Right cardiac atrium (tissue), 5 donors: ENCODE measurements at regions not wholly inside any gene's neighbourhood (a gene's known extent, or its start where the extent isn't known, plus 50 kb on each side); places are given as distances from the start of the nearest gene placed in this dataset.

Source experiments
- ATAC-seq, 2 donors: fragments of 200-7000 bp; cut with Tn5 transposase; one replicate each; pipeline versions ENCODE4 v1.8.0 to v1.9.1; 2020; ENCODE audit warnings: moderate library complexity in 2 of 2, mild to moderate bottlenecking in 1 of 2
- DNase-seq, 3 donors: peaks; one replicate each; pipeline ENCODE4 v3.0.0-alpha.2; 2020
- H3K27ac ChIP-seq: one replicate; pipeline ENCODE4 v1.5.1; 2013; ENCODE audit warnings: mild to moderate bottlenecking, low read length, control low read depth, moderate library complexity
- H3K27me3 ChIP-seq: one replicate; pipeline ENCODE4 v1.6.1; 2013; ENCODE audit not compliant: control insufficient read depth, insufficient read depth
- H3K4me1 ChIP-seq: one replicate; pipeline ENCODE4 v1.6.1; 2013; ENCODE audit warnings: low read length; ENCODE audit not compliant: control insufficient read depth, insufficient read depth
- H3K4me3 ChIP-seq: one replicate; pipeline ENCODE4 v1.5.1; 2013; ENCODE audit warnings: low read length, control low read depth
- H3K9me3 ChIP-seq: one replicate; pipeline ENCODE4 v1.6.1; 2013; ENCODE audit warnings: low read length; ENCODE audit not compliant: control insufficient read depth
- WGBS: extraction: QIAGEN DNeasy Blood & Tissue Kit; methylation state at CpG from one replicate; pipeline ENCODE4 v1.1.7; 2013; 5-methylcytosine and 5-hydroxymethylcytosine counted together
- intact Hi-C, 4 donors: fragments of 100-400 bp; cut with DNase I; formaldehyde crosslinking; loops; one replicate each; pipeline versions ENCODE4 v1.11.0 to v1.14.0; 2022 to 2023
- donor health status: healthy with polysubstance abuse.
- donor health status: DM: no; HTN: yes; CAD: no.
- donor health status: DM: no; HTN: no; CAD: no.
- donor health status: DM: no; HTN: yes; CAD: no; lungs with severe emphysema.
- donor health status: DM: yes; HTN: yes; CAD: no.

DNA sequence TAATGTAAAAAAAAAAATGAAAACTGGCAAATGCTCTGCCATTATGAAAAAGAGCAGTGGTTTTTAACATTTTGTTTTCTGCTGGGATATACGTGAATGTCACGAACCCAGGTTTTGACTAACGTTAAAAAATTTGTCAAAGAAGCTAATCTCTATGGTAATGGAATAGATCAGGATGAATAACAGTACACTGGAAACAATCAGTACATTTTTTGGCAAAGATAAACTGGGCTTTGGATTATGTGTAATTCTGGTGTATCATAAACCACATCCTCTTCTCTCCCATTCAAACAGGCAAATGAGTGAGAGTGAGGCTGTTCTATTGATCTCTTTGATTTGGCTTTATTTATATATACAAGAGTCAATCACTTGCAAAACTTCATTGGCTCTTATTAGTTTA is 207.0 kb upstream of the IRX3 start:
- Histone ChIP-seq H3K27me3 (no peaks in the 10 kb centered on the region), H3K4me1 (peaks cover 2% of the 10 kb centered on the region), H3K9me3 (no peaks in the 10 kb centered on the region), H3K27ac (no peak overlapping the region), H3K4me3 (no peak overlapping the region)
- no peak for ATAC-seq
- no peak for DNase-seq
- WGBS: 88% methylated on average over 3 of the region's 3 CpGs
- intact Hi-C loops: loop anchor here in 1 of 4 donors (10.0 kb wide), 1 partner anchor 79 kb away; no protein-coding TSS in a partner anchor

GRCh38 chr16:54493061-54493460 is 206.5 kb upstream of the IRX3 start:
- intact Hi-C loops: loop anchor here in 1 of 4 donors (10.0 kb wide), 1 partner anchor 78 kb away; no protein-coding TSS in a partner anchor
- no peak for DNase-seq
- no peak overlapping the region for H3K27ac ChIP-seq
- H3K9me3 ChIP-seq: no peaks in the 10 kb centered on the region
- no peak overlapping the region for H3K4me3 ChIP-seq
- no peaks in the 10 kb centered on the region for H3K27me3 ChIP-seq
- 81% methylated on average over 2 of the region's 2 CpGs for WGBS
- ATAC-seq: no peak
- peaks cover 2% of the 10 kb centered on the region for H3K4me1 ChIP-seq

- Histone ChIP-seq H3K4me1 (peaks cover 2% of the 10 kb centered on the region), H3K9me3 (no peaks in the 10 kb centered on the region), H3K27ac (no peak overlapping the region), H3K4me3 (no peak overlapping the region), H3K27me3 (no peaks in the 10 kb centered on the region)
- DNase-seq: no peak
- no peak for ATAC-seq
- intact Hi-C loops: loop anchor here in 1 of 4 donors (10.0 kb wide), 1 partner anchor 75 kb away; no protein-coding TSS in a partner anchor
- 81% methylated on average over 2 of the region's 2 CpGs for WGBS
These were observed 203.5 kb upstream of the IRX3 start for GRCh38 chr16:54490112-54490488.

GRCh38 chr16:54489225-54490111 is 202.9 kb upstream of the IRX3 start:
- Histone ChIP-seq H3K9me3 (no peaks in the 10 kb centered on the region), H3K4me3 (no peak overlapping the region), H3K27me3 (no peaks in the 10 kb centered on the region), H3K27ac (peak overlapping the region; percentile 38), H3K4me1 (peaks cover 2% of the 10 kb centered on the region)
- WGBS: 52% methylated on average over 11 of the region's 11 CpGs
- ATAC-seq (peak in 1 of 2 donors; percentile 25), DNase-seq (peak in 1 of 3 donors; percentile 64)
- intact Hi-C loops: loop anchor here in 1 of 4 donors (10.0 kb wide), 1 partner anchor 75 kb away; no protein-coding TSS in a partner anchor

DNA sequence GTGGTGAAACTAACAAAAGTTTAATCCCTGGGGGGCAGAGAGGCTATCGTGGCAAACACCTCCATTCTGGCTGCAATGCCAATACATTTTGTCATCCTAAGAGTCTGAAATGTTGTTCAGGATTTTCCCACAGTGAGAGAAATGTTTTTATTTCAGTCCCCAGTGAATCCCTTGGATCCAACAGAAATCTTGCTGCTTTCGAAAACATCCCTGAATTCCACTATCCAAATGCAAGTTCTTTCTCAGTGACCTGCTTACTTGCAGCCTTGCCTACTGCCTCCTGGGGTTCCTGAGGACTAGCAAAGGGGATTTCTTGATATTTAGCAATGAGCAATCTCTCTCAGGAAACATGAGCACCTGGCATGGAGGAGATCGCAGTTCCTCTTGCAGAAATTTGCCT is 202.1 kb upstream of the IRX3 start:
- DNase-seq (no peak), ATAC-seq (peak; percentile 56 to 57)
- peaks cover 4% of the 10 kb centered on the region for H3K4me1 ChIP-seq
- WGBS: 53% methylated on average over 3 of the region's 3 CpGs
- H3K9me3 ChIP-seq: no peaks in the 10 kb centered on the region
- H3K4me3 ChIP-seq: no peak overlapping the region
- intact Hi-C loops: no loop called here
- H3K27ac ChIP-seq: peak overlapping the region; percentile 38
- no peaks in the 10 kb centered on the region for H3K27me3 ChIP-seq

DNA sequence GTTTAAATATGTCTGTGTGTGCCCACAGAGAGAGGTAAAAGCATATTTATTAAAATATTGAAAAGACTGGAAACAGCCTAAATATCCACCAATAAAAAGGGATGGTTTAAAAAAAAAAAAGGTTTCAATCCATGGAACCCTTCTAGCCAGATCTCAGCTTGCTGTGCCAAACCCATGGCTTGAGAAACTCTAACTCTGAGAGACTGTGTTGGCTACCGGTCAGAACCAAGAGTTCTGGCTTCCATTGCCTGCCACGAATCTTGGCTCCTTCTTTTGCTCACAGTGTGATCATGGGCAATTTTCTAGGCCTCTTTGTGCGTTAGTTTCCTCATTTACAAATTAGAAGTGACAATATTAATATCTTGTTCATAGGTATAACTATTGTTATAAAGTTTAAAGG is 201.3 kb upstream of the IRX3 start:
- intact Hi-C loops: no loop called here
- no peak overlapping the region for H3K27ac ChIP-seq
- H3K9me3 ChIP-seq: no peaks in the 10 kb centered on the region
- DNase-seq (peak; percentile 58 to 82 (median 72)), ATAC-seq (peak; percentile 63 to 78)
- H3K27me3 ChIP-seq: no peaks in the 10 kb centered on the region
- H3K4me3 ChIP-seq: no peak overlapping the region
- peaks cover 4% of the 10 kb centered on the region for H3K4me1 ChIP-seq
- 61% methylated on average over 3 of the region's 3 CpGs for WGBS

GRCh38 chr16:54484700-54485099 is 198.1 kb upstream of the IRX3 start:
- H3K4me1 ChIP-seq: peaks cover 4% of the 10 kb centered on the region
- intact Hi-C loops: no loop called here
- DNase-seq: no peak
- no peaks in the 10 kb centered on the region for H3K27me3 ChIP-seq
- H3K9me3 ChIP-seq: no peaks in the 10 kb centered on the region
- 91% methylated on average over 9 of the region's 9 CpGs for WGBS
- H3K27ac ChIP-seq: no peak overlapping the region
- no peak for ATAC-seq
- no peak overlapping the region for H3K4me3 ChIP-seq

GRCh38 chr16:54482892-54483574 is 196.4 kb upstream of the IRX3 start:
- intact Hi-C loops: no loop called here
- H3K27me3 ChIP-seq: no peaks in the 10 kb centered on the region
- peaks cover 2% of the 10 kb centered on the region for H3K4me1 ChIP-seq
- WGBS: 31% methylated on average over 12 of the region's 12 CpGs
- H3K27ac ChIP-seq: no peak overlapping the region
- peak; percentile 60 to 72 for ATAC-seq
- H3K4me3 ChIP-seq: no peak overlapping the region
- DNase-seq: no peak
- no peaks in the 10 kb centered on the region for H3K9me3 ChIP-seq

DNA sequence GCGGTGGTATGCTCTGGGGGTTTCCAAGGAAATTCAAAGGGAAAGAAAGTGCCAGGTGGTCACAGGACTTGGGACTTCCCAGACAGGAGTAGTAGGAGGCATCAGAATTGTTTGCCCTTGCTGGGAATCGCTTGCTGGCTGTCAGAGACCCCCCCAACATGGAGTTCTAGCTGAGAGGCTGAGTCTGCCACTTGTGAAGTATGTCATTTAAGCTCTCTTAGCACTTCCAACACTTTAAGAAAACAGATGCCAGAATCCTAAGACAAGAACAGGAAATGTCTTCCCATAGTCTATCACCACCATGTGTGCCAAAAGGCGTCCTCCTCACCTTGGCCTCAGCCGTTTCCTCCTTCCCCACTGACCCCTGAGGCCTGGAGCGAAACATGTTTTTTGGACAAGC is 193.8 kb upstream of the IRX3 start:
- DNase-seq (no peak), ATAC-seq (no peak)
- intact Hi-C loops: no loop called here
- no peak overlapping the region for H3K27ac ChIP-seq
- no peak overlapping the region for H3K4me3 ChIP-seq
- 73% methylated on average over 5 of the region's 5 CpGs for WGBS
- no peaks in the 10 kb centered on the region for H3K9me3 ChIP-seq
- H3K27me3 ChIP-seq: no peaks in the 10 kb centered on the region
- peaks cover 2% of the 10 kb centered on the region for H3K4me1 ChIP-seq

GRCh38 chr16:54479546-54479945 is 193.0 kb upstream of the IRX3 start:
- Histone ChIP-seq H3K4me1 (peaks cover 2% of the 10 kb centered on the region), H3K27me3 (no peaks in the 10 kb centered on the region), H3K27ac (no peak overlapping the region), H3K9me3 (no peaks in the 10 kb centered on the region), H3K4me3 (no peak overlapping the region)
- WGBS: 94% methylated on average over 1 of the region's 1 CpG
- no peak for ATAC-seq
- no peak for DNase-seq
- intact Hi-C loops: no loop called here

GRCh38 chr16:54477714-54478113 is 191.1 kb upstream of the IRX3 start:
- DNase-seq (no peak), ATAC-seq (no peak)
- H3K27ac ChIP-seq: no peak overlapping the region
- 63% methylated on average over 6 of the region's 6 CpGs for WGBS
- H3K27me3 ChIP-seq: no peaks in the 10 kb centered on the region
- intact Hi-C loops: no loop called here
- H3K4me1 ChIP-seq: no peaks in the 10 kb centered on the region
- no peak overlapping the region for H3K4me3 ChIP-seq
- no peaks in the 10 kb centered on the region for H3K9me3 ChIP-seq
